ENCODE measurements at regions not wholly inside any gene's neighbourhood (a gene's known extent, or its start where the extent isn't known, plus 50 kb on each side); places are given as distances from the start of the nearest gene placed in this dataset.
"Not testable (repeated sequence)": the region's sequence is repeated elsewhere in the genome, so short reads cannot be mapped to it uniquely, and the experiment has no call there.

DNA sequence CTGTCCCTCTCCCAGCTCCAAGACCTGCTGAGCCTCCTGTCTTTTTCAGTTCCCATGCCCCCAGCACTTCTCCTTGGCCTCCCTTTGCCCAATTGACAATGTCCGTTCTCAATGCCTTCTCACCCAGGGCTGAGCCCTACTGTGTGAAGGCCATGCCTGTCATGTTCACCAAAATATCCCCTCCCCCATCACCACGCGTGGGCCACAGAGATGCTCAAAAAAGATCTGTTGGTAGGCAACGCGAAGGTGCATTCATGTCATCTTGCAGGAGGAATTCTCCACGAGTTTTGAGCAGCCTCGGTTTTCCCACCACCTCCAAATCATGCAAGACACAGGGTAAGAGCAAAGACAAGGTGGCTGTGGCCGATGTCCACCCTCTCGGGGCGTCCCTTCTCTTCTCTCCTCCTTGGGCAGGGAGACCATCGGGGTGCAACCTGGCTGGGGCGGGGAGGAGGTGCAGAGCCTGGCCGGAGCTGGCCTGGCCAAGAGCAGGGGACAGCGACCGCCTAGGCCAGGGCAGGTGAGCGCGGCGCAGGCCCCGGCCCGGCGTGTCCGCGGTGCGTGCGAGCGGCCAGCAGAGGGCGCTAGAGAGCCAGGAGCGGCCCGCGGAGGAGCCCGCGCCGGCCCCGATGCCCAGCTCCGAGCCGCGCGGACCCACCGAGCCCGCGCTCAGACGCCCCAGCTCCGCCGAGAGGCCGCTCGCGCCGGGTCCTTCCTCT lies 56.3 kb upstream of the KRTAP5-11 start:
- H3K4me3 ChIP-seq (ENCODE audit: low read depth, low read length) = peak overlapping the region; percentile 33
- DNase-seq (ENCODE audit: low read depth) = not testable (repeated sequence)

DNA sequence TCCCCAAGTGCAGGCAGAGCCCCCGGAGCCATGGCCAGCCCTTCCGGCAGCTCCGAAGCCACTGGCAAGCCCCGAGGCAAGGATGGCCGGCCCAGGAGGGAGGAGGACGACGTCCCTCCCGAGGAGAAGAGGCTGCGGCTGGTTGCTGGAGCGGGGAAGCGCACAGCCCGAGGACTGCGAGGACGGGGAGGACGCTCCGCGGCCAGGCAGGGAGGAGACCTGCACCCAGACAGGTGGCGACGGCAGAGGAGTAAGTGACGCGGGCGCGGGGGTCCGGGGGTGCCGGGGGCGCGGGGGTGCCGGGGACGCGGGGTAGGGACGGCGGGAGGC lies 56.8 kb upstream of the KRTAP5-11 start:
- H3K4me3 ChIP-seq (ENCODE audit: low read depth, low read length) = peak overlapping the region; percentile 33
- not testable (repeated sequence) for DNase-seq (ENCODE audit: low read depth)

DNA sequence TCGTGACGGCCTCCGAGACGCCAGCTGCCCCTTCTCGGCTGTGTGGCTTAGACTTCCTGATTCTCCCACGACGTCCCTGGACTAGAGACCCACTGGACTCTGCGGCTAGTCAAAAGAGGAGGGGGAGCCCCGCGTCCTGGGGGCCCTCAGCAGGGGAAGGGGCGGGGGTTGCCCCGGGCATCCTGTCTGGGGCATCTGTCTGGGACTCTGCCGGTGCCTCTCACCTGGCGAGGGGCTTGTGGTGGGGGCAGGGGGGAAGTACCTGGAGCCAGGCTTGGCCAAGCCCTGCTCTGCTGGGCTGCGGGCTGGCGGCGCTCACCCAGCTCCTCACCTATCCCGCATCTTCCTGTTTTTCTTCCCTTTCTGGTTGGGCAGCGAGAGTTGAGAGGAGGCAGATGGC lies 57.2 kb upstream of the KRTAP5-11 start:
- not testable (repeated sequence) for DNase-seq (ENCODE audit: low read depth); H3K4me3 ChIP-seq (ENCODE audit: low read depth, low read length)

DNA sequence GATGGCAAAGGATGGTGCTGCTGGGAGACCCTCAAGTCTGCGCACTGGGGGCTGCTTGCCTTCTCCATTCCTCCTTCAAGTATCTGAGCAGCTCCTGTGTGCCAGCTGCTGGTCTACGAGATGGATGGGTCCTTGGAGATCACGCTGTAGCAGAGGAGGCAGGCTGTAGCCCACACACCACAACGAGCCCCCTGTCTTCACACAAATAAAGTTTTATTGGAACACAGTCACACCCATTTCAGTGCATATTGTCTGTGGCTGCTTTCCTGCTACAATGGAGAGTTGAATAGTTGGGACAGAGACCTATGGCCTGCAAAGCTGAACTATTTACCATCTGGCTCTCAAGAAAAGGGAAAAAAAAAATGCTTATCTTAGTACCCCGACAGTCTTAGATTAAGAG lies 64.4 kb upstream of the KRTAP5-11 start:
- DNase-seq (ENCODE audit: low read depth); H3K4me3 ChIP-seq (ENCODE audit: low read depth, low read length): not testable (repeated sequence)

DNA sequence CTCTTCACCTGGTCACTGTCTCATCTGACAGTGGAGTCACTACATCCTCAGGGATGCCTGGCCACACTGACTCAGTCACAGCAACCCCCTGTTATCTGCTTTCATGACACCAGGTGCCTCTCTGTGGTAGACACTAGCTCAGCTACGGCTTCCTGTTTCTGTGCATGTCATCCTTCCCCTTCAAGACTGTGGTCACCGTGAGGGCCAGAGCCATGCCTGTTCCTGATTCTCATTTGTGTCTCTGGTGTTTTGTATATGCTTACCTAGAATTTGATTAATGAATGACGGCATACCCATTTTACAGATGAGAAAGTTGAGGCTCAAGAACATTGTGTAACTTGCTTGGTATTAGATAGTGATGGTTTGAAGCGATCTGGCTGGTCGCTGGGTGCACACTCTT lies 70.3 kb upstream of the KRTAP5-11 start:
- not testable (repeated sequence) for H3K4me3 ChIP-seq (ENCODE audit: low read depth, low read length); DNase-seq (ENCODE audit: low read depth)

DNA sequence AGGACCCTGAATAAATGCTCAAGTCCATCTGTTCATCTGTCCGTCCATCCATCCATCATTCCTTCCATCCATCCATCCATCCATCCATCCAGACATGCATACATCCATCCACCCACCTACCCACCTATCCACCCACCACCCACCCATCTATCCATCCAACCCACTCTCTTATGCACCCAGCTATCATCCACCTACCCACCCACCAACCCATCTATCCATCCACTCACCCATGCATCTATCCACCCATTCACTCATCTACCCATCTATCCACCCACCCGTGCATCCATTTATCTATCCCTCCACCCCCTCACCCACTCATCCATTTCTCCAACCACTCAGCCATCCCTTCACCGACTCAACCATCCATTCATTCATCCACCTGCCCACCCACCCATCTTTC lies 71.7 kb upstream of the KRTAP5-11 start:
- H3K4me3 ChIP-seq (ENCODE audit: low read depth, low read length); DNase-seq (ENCODE audit: low read depth): not testable (repeated sequence)

DNA sequence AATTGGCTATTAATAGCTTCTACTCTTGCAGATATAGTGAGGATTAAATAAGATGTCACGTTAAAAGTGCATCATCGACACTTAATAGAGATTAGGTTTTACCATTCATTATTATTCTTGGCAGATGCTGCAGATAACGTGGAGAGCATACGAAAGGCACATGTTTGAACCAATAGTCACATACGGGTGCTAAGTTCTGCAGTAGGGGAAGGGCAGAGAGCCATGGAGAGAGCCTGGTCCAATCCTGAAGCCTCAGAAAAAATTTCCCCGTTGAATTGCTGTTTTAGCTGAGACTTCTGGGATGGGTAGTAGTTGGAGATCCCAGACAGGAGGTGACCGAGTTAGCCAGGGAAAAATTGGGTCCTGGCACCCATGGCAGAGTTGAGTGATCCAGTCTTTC lies 72.4 kb upstream of the KRTAP5-11 start:
- not testable (repeated sequence) for H3K4me3 ChIP-seq (ENCODE audit: low read depth, low read length); DNase-seq (ENCODE audit: low read depth)

DNA sequence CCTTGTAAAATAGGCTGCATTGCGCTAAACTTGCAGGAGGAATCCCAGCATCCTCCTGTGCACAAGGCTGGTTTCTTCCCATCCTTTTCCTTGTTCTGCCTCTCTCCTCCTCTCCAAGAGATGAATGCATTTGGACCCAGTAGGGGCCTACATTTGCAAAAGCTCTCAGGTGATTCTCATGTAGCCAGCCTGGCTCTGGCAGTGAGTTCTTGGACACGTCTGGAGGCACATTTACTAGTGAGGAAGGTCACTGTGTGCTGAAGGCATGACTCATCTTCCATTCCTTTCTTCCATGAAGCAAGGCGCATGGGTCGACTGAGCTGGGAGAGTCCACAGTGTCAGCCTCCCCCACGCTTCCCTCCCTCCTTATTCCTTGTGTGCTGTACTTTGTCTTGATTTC lies 73.8 kb upstream of the KRTAP5-11 start:
- not testable (repeated sequence) for DNase-seq (ENCODE audit: low read depth); H3K4me3 ChIP-seq (ENCODE audit: low read depth, low read length)

DNA sequence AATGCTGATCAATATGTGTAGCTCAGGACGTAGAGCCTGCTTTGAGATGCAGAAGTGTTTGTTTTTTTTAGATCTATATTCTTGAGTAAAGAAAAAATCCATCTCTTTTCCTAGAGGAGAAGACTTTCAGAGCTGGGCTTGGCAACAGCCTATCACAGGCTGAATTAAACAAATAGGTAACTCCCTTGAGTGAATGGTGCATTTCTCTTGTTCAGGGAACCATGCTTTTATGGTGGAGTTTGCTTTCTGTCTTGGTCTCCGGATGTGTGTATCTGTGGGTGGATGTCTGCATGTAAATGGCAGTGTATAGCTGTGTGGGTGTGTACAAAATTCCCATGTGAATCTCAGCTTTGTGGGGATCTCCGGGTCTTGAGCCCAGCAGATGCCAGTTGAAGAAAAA lies 82.3 kb upstream of the KRTAP5-11 start:
- not testable (repeated sequence) for H3K4me3 ChIP-seq (ENCODE audit: low read depth, low read length); DNase-seq (ENCODE audit: low read depth)

DNA sequence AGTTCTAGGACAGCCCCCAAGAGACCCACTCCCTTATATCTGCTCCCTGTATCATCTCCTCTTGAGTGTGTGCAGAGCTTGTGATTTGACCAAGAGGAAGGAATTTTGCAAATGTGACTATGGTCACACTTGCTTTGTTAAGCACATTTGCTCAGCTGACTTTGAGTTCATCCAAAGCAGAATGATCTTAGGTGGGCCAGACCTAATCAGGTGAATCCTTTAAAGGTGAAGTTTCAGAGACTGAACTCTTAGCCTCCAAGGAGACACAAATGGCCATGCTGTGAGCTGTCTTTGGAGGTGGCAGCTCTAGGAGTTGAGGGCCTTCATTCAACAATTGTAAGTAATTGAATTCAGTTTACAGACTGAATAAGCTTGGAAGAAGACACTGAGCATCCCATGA lies 115.4 kb upstream of the KRTAP5-11 start:
- not testable (repeated sequence) for DNase-seq (ENCODE audit: low read depth); H3K4me3 ChIP-seq (ENCODE audit: low read depth, low read length)

DNA sequence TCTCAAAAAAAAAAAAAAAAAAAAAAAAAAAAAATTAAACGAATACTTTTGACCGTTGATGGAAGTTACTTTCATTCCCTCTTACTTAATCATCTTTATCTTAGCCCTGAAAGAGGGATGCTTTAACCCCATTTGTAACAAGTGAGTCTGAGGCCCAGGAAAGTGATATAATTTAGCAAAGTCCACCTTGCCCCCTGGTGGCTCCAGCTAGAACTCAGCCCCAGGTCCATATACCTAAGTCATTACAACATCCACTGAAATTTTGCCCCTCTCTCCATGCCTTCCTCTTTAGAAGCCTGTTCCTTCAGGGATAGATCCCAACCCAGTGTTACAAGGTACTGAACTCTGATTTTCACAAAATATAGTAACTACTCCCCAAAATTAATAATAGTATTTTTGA lies 116.3 kb upstream of the KRTAP5-11 start:
- not testable (repeated sequence) for DNase-seq (ENCODE audit: low read depth); H3K4me3 ChIP-seq (ENCODE audit: low read depth, low read length)

DNA sequence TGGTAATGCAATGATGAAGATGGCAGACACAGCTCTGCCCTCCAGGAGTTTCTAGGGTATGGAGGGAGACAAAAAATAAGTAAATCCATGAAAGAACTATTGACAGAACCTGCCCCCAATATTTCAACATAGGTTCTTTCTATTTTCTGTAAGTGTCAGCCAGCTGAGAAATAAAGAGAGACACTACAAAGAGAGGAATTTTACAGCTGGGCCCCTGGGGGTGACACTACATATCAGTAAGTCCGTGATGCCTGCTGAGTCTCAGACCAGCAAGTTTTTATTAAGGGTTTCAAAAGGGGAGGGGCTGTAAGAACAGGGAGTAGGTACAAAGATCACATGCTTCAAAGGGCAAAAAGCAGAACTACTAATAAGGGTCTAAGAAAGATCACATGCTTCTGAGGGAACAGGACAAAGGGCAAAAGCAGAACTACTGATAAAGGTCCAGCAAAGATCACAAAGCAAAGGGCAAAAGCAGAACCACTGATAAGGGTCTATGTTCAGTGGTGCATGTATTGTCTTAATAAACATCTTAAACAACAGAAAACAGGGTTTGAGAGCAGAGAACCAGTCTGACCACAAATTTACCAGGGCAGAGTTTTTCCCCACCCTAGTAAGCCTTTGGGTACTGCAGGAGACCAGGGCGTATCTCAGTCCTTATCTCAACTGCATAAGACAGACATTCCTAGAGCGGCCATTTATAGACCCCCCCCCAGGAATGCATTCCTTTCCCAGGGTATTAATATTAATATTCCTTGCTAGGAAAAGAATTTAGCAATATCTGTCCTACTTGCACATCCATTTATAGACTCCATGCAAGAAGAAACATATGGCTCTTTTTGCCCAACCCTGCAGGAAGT lies 119.0 kb upstream of the KRTAP5-11 start:
- DNase-seq (ENCODE audit: low read depth) = not testable (repeated sequence)

DNA sequence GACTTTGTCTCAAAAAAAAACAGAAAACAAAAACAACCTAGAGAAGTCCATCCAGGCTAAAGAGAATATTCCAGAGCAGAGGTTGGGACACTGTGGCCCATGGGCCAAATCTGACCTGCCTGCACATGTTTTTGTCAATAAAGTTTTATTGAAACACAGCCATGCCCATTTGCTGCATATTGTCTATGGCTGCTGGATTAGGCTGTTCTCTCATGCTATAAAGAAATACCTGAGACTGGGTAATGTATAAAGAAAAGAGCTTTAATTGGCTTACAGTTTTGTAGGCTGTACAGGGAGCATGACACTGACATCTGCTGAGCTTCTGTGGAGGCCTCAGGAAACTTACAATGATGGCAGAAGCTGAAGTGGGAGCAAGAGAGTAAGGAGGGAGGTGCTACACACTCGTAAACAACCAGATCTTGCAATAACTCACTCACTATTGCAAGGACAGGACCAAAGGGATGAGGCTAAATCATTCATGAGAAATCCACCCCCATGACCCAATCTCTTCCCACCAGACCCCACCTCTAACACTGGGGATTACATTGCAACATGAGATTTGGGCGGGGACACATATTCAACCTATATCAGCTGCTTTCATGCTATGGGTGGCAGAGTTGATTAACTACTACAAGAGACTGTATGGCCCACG lies 122.5 kb upstream of the KRTAP5-11 start:
- H3K4me3 ChIP-seq (ENCODE audit: low read depth, low read length); DNase-seq (ENCODE audit: low read depth): not testable (repeated sequence)

More for the DNA sequence above, 119.0 kb upstream of the KRTAP5-11 start:
- not testable (repeated sequence) for H3K4me3 ChIP-seq (ENCODE audit: low read depth, low read length)

DNA sequence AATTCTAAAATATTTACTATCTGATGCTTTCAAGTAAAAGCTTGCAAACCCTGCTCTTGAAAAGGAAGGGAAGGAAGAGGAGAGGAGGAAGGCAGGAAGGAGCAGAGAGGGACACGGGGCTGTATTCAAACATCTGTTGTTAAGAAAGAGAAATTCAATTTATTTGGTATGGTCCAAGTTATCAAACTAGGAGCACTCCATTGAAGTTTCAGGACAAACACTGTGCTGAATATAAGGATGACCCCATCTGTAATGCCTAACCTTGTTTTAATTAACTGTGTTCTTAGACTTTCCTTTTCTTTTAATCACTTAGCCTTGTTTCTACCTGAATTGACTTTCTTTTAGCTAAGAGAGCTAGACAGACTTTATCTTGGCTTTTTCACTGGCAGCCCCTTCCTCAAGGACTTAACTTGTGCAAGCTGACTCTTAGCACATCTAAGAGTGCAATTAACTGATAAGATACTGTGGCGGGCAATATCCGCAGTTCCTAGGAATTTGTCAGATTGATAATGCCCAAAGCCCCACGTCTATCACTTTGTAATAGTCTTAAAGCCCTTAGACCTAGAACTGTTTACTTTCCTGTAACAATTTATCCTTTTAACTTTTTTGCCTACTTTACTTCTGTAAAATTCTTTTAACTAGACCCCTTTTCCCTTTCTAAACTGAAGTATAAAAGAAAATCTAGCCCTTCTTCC lies 123.2 kb upstream of the KRTAP5-11 start:
- H3K4me3 ChIP-seq (ENCODE audit: low read depth, low read length); DNase-seq (ENCODE audit: low read depth): not testable (repeated sequence)

DNA sequence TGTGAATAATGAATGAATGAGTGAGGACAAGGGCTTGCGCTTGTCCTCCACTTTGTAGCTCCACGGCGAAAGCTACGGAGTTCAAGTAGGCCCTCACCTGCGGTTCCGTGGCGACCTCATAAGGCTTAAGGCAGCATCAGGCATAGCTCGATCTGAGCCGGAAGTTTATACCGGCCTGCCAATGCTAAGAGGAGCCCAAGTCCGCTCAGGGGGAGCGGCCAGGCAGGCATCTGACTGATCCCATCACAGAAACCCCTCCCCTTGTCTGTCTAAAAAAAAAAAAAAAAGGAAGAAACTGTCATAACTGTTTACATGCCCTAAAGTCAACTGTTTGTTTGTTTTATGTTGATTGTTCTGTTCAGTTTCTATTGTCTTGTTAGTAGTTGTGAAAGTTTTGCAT lies 124.4 kb upstream of the KRTAP5-11 start:
- H3K4me3 ChIP-seq (ENCODE audit: low read depth, low read length); DNase-seq (ENCODE audit: low read depth): not testable (repeated sequence)

DNA sequence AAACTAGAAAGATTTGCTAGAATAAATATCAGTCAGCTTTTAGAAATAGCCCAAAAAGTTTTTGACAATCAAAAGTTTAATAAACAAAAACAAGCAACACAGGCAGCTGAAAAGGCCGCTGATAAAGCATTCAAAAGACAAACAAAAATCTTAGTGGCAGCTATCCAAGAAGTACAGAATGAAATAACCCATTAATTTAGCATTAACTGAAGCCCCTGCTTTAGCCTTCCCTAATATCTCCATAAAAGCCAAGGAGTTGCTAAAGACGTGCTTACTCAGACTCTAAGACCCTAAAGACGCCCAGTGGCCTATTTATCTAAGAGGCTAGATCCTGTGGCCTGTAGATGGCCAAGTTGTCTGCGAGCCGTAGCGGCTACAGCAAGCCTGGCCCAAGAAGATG lies 123.5 kb upstream of the DEFB108B start:
- not testable (repeated sequence) for DNase-seq (ENCODE audit: low read depth); H3K4me3 ChIP-seq (ENCODE audit: low read depth, low read length)

DNA sequence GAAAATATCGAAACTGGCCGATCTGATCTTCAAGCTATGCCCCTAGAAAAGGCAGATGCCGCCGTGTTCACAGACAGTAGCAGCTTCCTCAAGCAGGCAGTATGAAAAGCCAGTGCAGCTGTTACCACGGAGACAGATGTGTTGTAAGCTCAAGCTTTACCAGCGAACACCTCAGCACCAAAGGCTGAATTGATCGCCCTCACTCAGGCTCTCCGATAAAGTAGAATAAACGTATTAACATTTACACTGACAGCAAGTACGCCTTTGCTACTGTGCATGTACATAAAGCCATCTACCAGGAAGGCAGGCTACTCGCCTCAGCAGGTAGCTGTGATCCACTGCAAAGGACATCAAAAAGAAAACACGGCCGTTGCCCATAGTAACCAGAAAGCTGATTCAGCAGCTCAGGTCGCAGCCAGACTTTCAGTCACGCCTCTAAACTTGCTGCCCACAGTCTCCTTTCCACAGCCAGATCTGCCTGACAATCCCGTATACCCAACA lies 122.8 kb upstream of the DEFB108B start:
- not testable (repeated sequence) for H3K4me3 ChIP-seq (ENCODE audit: low read depth, low read length); DNase-seq (ENCODE audit: low read depth)

DNA sequence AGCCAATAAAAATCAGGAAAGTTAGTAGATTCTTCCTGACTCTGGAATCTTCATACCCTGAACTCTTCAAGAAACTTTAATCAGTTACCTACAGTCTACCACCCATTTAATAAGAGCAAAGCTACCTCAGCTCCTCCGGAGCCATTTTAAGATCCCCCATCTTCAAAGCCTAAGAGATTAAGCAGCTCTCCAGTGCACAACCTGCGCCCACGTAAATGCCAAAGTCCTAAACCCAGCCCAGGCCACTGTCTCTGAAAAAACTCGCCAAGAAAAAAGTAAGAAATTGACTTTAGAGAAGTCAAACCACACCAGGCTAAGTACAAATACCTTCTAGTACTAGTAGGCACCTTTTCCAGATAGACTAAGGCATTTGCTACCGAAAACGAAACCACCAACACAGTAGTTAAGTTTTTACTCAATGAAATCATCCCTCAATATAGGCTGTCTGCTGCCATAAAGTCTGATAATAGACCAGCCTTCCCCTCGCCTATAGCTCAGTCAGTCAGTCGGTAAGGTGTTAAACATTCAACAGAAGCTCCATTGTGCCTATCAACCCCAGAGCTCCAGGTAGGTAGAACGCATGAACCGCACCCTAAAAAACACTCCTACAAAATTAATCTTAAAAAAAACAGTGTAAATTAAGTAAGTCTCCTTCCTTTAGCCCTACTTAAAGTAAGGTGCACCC lies 122.2 kb upstream of the DEFB108B start:
- not testable (repeated sequence) for H3K4me3 ChIP-seq (ENCODE audit: low read depth, low read length); DNase-seq (ENCODE audit: low read depth)

DNA sequence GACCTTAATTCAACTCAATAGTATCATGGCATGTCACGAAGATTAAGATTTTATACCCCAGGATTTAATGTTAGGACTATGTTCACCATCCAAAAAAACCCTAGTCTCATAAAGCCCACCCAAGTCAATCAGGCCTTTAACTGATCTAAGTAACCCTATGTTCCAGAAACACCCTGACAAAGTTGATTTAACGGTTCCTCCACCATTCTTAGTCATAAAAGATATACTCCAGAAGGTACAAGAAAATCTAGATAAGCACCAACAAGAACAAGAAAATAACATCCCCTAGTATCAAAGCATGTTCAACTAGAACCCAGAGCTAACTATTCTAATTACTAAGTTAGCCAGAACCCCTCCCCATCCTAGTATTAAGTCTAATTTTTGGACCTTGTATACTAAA lies 120.7 kb upstream of the DEFB108B start:
- not testable (repeated sequence) for H3K4me3 ChIP-seq (ENCODE audit: low read depth, low read length); DNase-seq (ENCODE audit: low read depth)

Data from skeletal muscle cell (primary cell).